Neural progenitor cell (in vitro differentiated cells): ENCODE measurements at regions not wholly inside any gene's neighbourhood (a gene's known extent, or its start where the extent isn't known, plus 50 kb on each side); places are given as distances from the start of the nearest gene placed in this dataset.

Experiments used
- CTCF ChIP-seq: fragments of 200-600 bp; sonication (generic); IDR thresholded peaks from 2 replicates; pipeline ENCODE4 v1.5.1; 2017; ENCODE audit warnings: antibody characterized with exemption, mild to moderate bottlenecking
- EZH2 ChIP-seq: fragments of 200-600 bp; sonication (generic); IDR thresholded peaks from 2 replicates; pipeline ENCODE4 v1.6.1; 2017; ENCODE audit warnings: antibody characterized with exemption, mild to moderate bottlenecking, moderate library complexity
- EZH2phosphoT487 ChIP-seq: fragments of 200-600 bp; sonication (generic); IDR thresholded peaks from 2 replicates; pipeline ENCODE4 v1.6.1; 2017; ENCODE audit warnings: antibody characterized with exemption

GRCh38 chr2:74751981-74752851 lies 81.7 kb upstream of the HK2 start:
- TF ChIP-seq CTCF (no peak), EZH2 (no peak), EZH2phosphoT487 (no peak)
